Osteocyte (in vitro differentiated cells): ENCODE measurements at regions not wholly inside any gene's neighbourhood (a gene's known extent, or its start where the extent isn't known, plus 50 kb on each side); places are given as distances from the start of the nearest gene placed in this dataset.

Experiments used
- DNase-seq: peaks from one replicate; pipeline ENCODE4 v3.0.0; 2021; ENCODE audit warnings: mixed read lengths; ENCODE audit not compliant: unreplicated experiment; ENCODE audit errors: extremely low spot score
- H3K27ac Mint-ChIP-seq: one replicate; pipeline ENCODE4 v1.8.0; 2021; ENCODE audit warnings: mild to moderate bottlenecking, mixed read lengths; ENCODE audit not compliant: unreplicated experiment
- H3K27me3 Mint-ChIP-seq: one replicate; pipeline ENCODE4 v1.8.0; 2021; ENCODE audit warnings: mixed read lengths; ENCODE audit not compliant: unreplicated experiment
- H3K36me3 Mint-ChIP-seq: one replicate; pipeline ENCODE4 v1.8.0; 2021; ENCODE audit warnings: mixed read lengths; ENCODE audit not compliant: unreplicated experiment
- H3K4me1 Mint-ChIP-seq: one replicate; pipeline ENCODE4 v1.8.0; 2021; ENCODE audit warnings: mixed read lengths; ENCODE audit not compliant: unreplicated experiment
- H3K4me3 Mint-ChIP-seq: one replicate; pipeline ENCODE4 v1.8.0; 2021; ENCODE audit warnings: mild to moderate bottlenecking, moderate library complexity, mixed read lengths; ENCODE audit not compliant: unreplicated experiment
- H3K9me3 Mint-ChIP-seq: one replicate; pipeline ENCODE4 v1.8.0; 2021; ENCODE audit warnings: mixed read lengths; ENCODE audit not compliant: unreplicated experiment
- CTCF ChIP-seq: fragments of 200-600 bp; sonication (generic); IDR thresholded peaks from 2 replicates; pipeline ENCODE4 v1.5.0; 2021; ENCODE audit warnings: antibody characterized with exemption, mild to moderate bottlenecking, moderate library complexity

DNA sequence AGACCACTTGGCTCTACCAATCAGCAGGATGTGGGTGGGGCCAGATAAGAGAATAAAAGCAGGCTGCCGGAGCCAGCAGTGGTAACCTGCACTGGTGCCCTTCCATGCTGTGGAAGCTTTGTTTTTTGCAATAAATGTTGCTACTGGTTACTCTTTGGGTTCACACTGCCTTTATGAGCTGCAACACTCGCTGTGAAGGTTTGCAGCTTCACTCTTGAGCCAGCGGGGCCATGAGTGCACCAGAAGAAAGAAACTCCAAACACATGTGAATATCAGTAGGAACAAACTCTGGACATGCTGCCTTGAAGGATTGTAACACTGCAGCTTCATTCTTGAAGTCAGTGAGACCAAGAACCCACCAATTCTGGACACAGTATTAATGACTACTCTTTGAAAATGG is 89.9 kb upstream of the MBOAT1 start:
- Mint-ChIP-seq H3K4me3 (no peak overlapping the region), H3K36me3 (no peaks in the 10 kb centered on the region), H3K27me3 (no peaks in the 10 kb centered on the region), H3K4me1 (no peaks in the 10 kb centered on the region), H3K9me3 (no peaks in the 10 kb centered on the region), H3K27ac (no peak overlapping the region)
- no peak for DNase-seq
- no peak for TF ChIP-seq CTCF

- TF ChIP-seq CTCF = no peak
- Mint-ChIP-seq H3K27ac (no peak overlapping the region), H3K9me3 (no peaks in the 10 kb centered on the region), H3K4me3 (no peak overlapping the region), H3K4me1 (no peaks in the 10 kb centered on the region), H3K36me3 (no peaks in the 10 kb centered on the region), H3K27me3 (no peaks in the 10 kb centered on the region)
- DNase-seq = no peak
Observed at GRCh38 chr6:20302702-20303251, 90.5 kb upstream of the MBOAT1 start.

DNA sequence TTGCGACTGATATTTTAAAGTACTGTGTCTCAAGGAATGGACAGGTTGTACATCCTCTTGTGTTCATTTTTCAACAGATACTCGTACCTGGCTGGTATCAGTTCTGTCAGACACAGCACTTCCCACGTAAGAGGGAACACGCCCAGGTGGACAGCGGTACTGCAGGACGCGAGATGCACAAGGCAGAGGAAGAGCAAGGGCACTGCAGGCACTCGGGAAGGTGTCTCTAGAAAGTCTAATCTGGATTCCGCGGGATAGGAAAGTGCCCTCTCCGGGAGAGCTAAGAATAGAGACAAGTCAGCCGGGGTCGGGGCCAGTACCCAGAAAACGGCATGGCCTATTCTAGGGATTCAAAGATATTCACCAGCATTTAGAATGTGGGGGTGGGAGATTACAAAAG is 94.2 kb upstream of the MBOAT1 start:
- no peak for DNase-seq
- Mint-ChIP-seq H3K9me3 (no peaks in the 10 kb centered on the region), H3K36me3 (no peaks in the 10 kb centered on the region), H3K4me3 (no peak overlapping the region), H3K27ac (no peak overlapping the region), H3K27me3 (no peaks in the 10 kb centered on the region), H3K4me1 (no peaks in the 10 kb centered on the region)
- no peak for TF ChIP-seq CTCF

DNA sequence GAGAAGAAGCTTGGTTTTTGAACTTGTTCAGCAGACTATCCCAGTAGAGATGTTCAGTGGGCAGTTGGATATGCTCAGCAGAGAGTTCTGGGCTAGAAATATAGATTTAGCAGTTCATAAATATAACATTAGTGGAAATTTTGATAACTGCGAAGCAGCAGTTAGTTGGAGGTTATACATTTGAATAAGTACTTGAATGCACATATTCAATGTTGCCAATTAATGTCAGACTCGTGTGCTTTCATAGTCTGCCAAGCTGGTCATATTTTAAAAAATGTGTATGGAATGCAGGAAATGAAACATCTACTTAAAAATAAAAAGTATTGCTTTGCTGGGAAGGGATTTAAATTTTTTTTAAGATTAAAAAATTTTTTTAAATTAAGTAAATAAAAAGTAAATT is 92.5 kb upstream of the E2F3 start:
- TF ChIP-seq CTCF = no peak
- Mint-ChIP-seq H3K36me3 (no peaks in the 10 kb centered on the region), H3K4me3 (no peak overlapping the region), H3K9me3 (no peaks in the 10 kb centered on the region), H3K27ac (no peak overlapping the region), H3K4me1 (no peaks in the 10 kb centered on the region), H3K27me3 (peaks cover 2% of the 10 kb centered on the region)
- DNase-seq = no peak

- no peak for DNase-seq
- H3K4me1 Mint-ChIP-seq = no peaks in the 10 kb centered on the region
- H3K9me3 Mint-ChIP-seq = no peaks in the 10 kb centered on the region
- no peaks in the 10 kb centered on the region for H3K36me3 Mint-ChIP-seq
- H3K4me3 Mint-ChIP-seq = no peak overlapping the region
- peaks cover 2% of the 10 kb centered on the region for H3K27me3 Mint-ChIP-seq
- H3K27ac Mint-ChIP-seq = no peak overlapping the region
- no peak for TF ChIP-seq CTCF
Observed at GRCh38 chr6:20310185-20310584, 91.5 kb upstream of the E2F3 start.
